ENCODE measurements at regions not wholly inside any gene's neighbourhood (a gene's known extent, or its start where the extent isn't known, plus 50 kb on each side); places are given as distances from the start of the nearest gene placed in this dataset.

- DNase-seq: no peak
- ATAC-seq: no peak
- no peak for TF ChIP-seq CTCF (IDR thresholded peaks at IDR 0.05)
- no peak for TF ChIP-seq POLR2A (IDR thresholded peaks at IDR 0.05)
- intact Hi-C loops (cut with DNase I): no loop called here
- H3K36me3 ChIP-seq: no peaks in the 10 kb centered on the region
- H3K4me3 ChIP-seq: no peak overlapping the region
- no peaks in the 10 kb centered on the region for H3K27me3 ChIP-seq
- H3K4me1 ChIP-seq: no peaks in the 10 kb centered on the region
- no peaks in the 10 kb centered on the region for H3K9me3 ChIP-seq
- no peak overlapping the region for H3K27ac ChIP-seq
- WGBS (ENCODE audit: insufficient coverage, low coverage, low lambda C conversion rate, missing lambda C conversion rate): 25% methylated on average over 3 of the region's 3 CpGs
Measured at GRCh38 chr5:121698690-121699089, 153.0 kb upstream of the FTMT start.

- ATAC-seq: no peak
- Histone ChIP-seq H3K27ac (no peak overlapping the region), H3K27me3 (no peaks in the 10 kb centered on the region), H3K4me3 (no peak overlapping the region), H3K4me1 (no peaks in the 10 kb centered on the region), H3K36me3 (no peaks in the 10 kb centered on the region), H3K9me3 (no peaks in the 10 kb centered on the region)
- TF ChIP-seq POLR2A (IDR thresholded peaks at IDR 0.05): no peak
- no peak for TF ChIP-seq CTCF (IDR thresholded peaks at IDR 0.05)
- 61% methylated on average over 1 of the region's 1 CpG for WGBS (ENCODE audit: insufficient coverage, low coverage, low lambda C conversion rate, missing lambda C conversion rate)
- DNase-seq: no peak
- intact Hi-C loops (cut with DNase I): no loop called here
Measured at GRCh38 chr5:121701731-121702130, 150.0 kb upstream of the FTMT start.

GRCh38 chr5:121702682-121703081, 149.0 kb upstream of the FTMT start:
- no peak for DNase-seq
- 41% methylated on average over 4 of the region's 4 CpGs for WGBS (ENCODE audit: insufficient coverage, low coverage, low lambda C conversion rate, missing lambda C conversion rate)
- Histone ChIP-seq H3K9me3 (no peaks in the 10 kb centered on the region), H3K27me3 (no peaks in the 10 kb centered on the region), H3K36me3 (no peaks in the 10 kb centered on the region), H3K4me3 (no peak overlapping the region), H3K27ac (no peak overlapping the region), H3K4me1 (no peaks in the 10 kb centered on the region)
- TF ChIP-seq POLR2A (IDR thresholded peaks at IDR 0.05): no peak
- TF ChIP-seq CTCF (IDR thresholded peaks at IDR 0.05): no peak
- intact Hi-C loops (cut with DNase I): no loop called here
- no peak for ATAC-seq

- ATAC-seq (no peak), DNase-seq (no peak)
- no peaks in the 10 kb centered on the region for H3K27me3 ChIP-seq
- H3K36me3 ChIP-seq: no peaks in the 10 kb centered on the region
- H3K4me1 ChIP-seq: no peaks in the 10 kb centered on the region
- TF ChIP-seq POLR2A (IDR thresholded peaks at IDR 0.05): no peak
- no peak for TF ChIP-seq CTCF (IDR thresholded peaks at IDR 0.05)
- no peaks in the 10 kb centered on the region for H3K9me3 ChIP-seq
- no peak overlapping the region for H3K27ac ChIP-seq
- no peak overlapping the region for H3K4me3 ChIP-seq
- intact Hi-C loops (cut with DNase I): no loop called here
Measured at GRCh38 chr5:121704291-121704690, 147.4 kb upstream of the FTMT start.

GRCh38 chr5:121706686-121707085, 145.0 kb upstream of the FTMT start:
- Histone ChIP-seq H3K9me3 (no peaks in the 10 kb centered on the region), H3K27me3 (no peaks in the 10 kb centered on the region), H3K4me1 (no peaks in the 10 kb centered on the region), H3K4me3 (no peak overlapping the region), H3K27ac (no peak overlapping the region), H3K36me3 (no peaks in the 10 kb centered on the region)
- TF ChIP-seq POLR2A (IDR thresholded peaks at IDR 0.05): no peak
- no peak for TF ChIP-seq CTCF (IDR thresholded peaks at IDR 0.05)
- intact Hi-C loops (cut with DNase I): no loop called here
- DNase-seq (no peak), ATAC-seq (no peak)
- WGBS (ENCODE audit: insufficient coverage, low coverage, low lambda C conversion rate, missing lambda C conversion rate): 14% methylated on average over 2 of the region's 2 CpGs
